ENCODE measurements at regions not wholly inside any gene's neighbourhood (a gene's known extent, or its start where the extent isn't known, plus 50 kb on each side); places are given as distances from the start of the nearest gene placed in this dataset.

- TF ChIP-seq POLR2A (IDR thresholded peaks at IDR 0.05) (no peak), CTCF (IDR thresholded peaks at IDR 0.05) (no peak), EP300 (IDR thresholded peaks at IDR 0.05) (no peak)
These were observed 452.9 kb downstream of the UTRN start for GRCh38 chr6:144737998-144738397.

Data from gastroesophageal sphincter (tissue), 3 donors.